GM19328 (cell line): ENCODE measurements at regions not wholly inside any gene's neighbourhood (a gene's known extent, or its start where the extent isn't known, plus 50 kb on each side); places are given as distances from the start of the nearest gene placed in this dataset.

ENCODE experiments used
- ATAC-seq: cut with Tn5 transposase; IDR thresholded peaks from one replicate; pipeline ENCODE4 v1.9.1; 2021; ENCODE audit warnings: mild to moderate bottlenecking, moderate library complexity; ENCODE audit not compliant: unreplicated experiment

DNA sequence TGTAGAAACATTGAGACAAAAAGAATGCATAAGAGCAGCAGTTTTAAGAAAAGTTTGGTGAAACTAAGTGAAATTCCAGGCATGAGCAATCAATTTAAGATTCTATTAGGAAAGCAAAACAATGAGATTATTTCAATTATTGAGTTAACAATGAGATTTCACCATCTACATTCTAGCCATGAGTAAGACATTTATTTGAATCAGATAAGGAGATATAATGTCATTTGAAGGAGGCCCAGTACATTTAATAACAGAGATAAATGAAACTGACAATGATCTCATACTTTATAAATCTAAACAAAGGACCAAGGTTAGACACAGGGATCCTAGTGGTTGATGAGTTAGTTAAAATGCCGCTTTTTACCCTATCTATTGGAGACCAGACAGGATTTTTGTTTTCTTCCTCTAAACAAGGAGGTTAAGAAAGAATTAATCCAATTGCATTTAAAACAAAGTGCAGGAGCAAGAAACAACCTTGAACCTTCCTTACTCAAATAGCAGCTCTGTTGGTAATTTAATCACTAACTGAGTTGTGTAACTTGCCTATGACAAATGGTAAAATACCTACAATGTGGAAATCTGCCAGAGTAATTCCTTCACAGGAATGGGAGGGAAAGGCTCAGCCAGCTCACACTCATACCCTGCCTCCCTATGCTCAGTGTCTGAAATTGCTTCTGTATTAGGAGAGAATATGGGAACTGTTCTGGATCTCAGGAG is 103.5 kb upstream of the NR3C1 start:
- ATAC-seq = no peak

DNA sequence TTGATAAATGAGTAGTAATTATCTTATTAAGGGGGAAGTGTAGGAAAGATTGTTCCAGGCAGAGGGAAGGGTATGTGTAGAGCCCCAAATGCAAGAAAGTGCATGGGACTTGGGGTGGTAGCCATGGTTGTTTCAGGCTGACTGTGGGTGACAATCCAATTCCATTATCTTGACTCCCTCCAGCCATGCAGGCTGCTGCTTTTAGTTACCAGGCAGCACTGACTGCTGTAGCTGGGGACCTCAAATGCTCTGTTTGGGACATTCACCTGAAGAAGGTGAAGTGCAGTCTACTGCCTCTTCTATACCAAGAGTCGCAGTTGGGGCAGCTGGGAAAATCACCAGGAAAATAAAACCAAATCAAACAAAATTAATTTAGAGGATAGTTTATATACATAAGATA is 102.4 kb upstream of the NR3C1 start:
- ATAC-seq = no peak

DNA sequence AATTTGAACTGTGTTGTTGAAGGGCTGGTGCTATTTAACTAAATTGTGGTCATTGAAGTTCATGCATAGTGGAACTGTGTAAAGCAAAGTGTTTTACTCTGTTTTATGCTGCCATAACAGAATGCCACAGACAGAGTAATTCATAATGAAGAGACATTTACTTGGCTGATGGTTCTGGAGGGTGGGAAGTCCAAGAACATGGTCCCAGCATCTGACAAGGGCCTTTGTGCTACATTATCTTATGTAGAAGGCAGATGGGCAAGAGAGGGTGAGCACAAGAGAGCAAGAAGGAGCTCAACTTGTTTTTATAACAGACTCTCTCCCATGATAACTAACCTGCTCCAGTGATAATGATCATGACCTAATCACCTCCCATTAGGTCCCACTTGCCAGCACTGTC is 101.9 kb upstream of the NR3C1 start:
- no peak for ATAC-seq

DNA sequence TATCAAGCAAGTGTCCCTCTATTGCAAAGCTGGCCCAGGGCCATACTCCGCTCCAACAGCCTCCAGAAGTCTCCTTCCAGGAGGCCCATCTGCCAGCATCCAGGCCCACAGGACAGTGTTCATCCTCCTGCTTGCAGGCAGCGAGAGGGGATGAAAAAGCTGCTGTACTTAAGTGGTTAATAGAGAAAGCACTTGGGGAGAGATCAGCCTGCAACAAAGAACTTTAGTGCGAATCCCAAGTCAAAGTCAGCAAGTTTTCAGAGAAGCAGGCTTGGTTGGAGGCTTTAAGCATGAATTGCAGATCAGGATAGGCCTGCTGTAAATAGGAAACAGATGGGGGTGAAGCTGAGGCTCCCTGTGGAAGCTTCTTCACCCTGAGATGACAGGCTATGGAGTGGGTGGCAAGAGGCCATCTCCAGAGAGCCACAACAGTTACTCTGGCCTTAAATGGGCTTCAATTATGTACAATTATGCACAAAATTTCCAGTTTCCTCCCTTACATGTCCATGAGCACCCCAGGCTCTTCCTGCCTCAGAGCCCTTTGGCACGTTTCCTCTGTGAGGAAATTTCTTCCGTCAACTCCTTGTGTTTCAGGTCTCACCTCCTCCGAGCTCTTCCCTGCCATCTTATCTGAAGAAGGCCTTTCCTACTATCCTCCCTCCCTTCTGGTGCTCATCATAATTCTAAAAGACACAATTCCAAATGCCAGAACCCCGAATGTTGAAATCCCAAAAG is 98.0 kb upstream of the NR3C1 start:
- no peak for ATAC-seq

DNA sequence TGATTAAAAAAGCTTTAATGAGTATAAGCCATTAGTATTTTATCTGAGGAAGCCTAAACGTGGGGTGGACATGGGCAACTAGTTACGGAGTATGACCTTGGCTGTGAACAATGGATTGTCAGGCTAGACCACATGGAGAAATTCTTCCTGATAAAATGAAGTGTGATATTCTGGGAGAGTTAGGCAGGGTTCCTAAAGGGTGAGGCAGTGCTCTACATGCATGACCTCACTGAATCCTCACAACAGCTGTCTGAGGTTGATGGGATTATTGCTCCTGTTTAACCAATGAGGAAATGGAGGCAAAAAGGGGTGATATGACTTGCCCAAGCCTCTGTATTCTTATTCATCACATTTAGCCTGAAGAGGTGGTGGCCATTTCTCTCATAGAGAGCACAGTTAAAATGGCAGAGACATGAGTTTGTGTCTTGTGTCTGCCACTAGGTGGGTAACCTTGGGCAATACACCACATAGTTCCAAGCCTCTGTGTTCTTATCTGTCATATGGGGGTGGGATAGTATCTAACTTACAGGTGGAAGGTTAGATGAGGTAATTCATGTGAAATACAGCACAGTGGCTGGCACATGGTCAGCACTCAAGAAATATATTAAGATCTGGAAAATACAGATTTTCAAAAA is 96.1 kb upstream of the NR3C1 start:
- no peak for ATAC-seq

DNA sequence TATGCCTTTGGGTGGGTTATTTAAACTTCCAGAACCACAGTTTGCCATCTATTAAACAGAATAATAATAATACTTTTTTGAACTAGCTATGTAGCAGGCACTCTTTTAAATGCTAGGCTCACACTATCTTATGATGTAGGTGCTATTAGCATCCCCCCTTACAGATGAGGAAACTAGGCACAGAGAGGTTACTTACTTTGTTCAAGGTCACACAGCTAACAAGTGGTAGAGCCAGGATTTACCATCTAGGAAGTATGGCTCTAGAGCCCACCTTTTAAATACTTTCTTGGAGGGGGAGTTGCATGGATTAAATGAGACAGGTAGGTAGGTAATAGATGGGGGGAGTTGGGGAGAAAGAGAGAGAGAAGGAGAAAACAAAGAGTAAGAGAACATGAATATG is 95.3 kb upstream of the NR3C1 start:
- no peak for ATAC-seq

DNA sequence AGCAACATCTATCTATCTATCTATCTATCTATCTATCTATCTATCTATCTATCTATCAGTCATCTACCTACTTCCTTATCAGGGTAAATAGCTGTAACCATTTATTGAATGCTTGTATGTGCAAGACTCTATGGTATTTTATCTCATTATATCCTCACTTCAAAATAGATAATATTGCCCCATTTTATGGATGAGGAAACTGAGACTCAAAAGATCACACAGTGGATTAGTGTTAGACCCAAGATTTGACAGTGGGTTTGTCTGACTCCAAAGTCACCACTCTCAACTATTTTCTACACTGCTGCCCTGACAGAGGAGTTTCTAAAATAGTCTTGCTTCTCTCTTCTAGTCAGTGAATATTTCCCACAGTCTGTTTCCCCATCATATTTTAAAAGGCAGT is 94.3 kb upstream of the NR3C1 start:
- ATAC-seq = no peak

DNA sequence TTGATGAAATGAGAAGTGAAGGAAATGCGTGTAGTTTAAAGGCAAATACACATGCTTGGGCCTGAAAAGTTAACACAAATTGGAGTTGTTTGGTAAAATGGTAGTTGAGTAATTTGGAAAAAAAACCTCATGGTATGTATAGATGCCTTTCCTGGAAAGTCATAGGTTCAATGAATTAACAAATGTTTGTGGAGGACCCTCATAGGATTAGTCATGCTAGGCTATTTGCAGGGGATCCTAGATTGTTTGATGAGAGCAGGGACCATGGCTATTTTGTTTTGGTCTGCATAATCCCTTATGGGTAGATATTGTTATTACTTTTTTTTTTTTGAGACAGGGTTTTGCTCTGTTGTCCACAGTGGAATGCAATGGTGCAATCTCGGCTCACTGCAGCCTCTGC is 93.5 kb upstream of the NR3C1 start:
- no peak for ATAC-seq

DNA sequence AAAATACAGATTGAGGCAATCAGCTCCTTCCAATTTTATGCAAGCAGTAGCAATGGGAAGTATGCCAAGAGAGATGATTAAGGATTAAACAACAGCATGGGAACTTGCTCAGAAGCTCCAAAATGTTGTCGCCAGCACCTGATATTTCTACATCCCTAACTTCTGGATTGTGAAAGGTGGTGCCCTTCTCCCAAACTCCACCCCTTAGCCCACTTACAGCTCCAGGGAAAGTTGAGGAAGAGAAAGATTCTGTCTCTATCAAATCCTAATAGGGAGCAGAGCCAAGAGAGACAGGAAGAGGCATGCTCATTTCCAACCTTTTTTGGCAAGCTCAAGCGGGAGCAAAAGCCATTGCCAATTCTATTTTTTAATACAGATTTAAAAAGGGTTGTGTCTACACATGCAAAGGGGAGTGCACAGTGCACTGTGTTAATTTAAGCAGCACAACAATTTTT is 92.4 kb upstream of the NR3C1 start:
- ATAC-seq = no peak

DNA sequence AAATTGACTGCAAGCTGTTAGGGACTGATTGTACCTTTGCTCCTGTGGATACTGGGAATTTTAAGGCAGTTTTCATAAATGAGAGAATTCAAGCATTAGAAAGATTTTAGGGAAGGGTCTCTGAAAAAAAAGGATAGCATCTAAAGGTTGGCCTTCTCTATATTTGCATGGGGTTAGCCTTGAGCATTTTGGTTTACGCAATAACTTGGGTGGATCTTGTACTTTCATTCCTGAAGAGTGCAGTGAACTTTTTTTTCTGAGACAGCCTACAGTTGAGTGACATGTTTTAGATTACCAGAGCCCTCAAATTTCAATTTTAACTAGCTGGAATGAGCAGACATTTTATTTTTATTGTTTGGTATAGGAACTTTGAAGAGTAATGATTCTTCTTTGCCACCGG is 91.6 kb upstream of the NR3C1 start:
- ATAC-seq = no peak

DNA sequence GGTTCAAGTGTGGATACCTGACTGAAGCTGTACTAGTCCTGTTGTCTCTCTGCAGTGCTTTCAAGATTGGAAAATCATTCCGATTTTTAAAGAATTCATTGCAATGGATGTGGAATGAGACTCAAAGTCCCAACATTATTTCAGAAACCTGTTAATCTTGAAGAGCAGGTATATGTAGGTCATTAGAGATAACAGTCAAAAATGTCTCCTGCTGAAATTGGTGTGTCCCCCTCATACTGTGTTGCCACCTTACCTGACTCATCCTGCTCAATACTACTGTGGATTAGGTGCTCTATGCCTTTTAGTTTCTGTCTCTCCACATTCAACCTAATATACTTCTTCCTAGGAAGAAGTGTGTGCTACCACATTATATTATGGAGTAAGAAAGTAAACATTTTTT is 91.1 kb upstream of the NR3C1 start:
- no peak for ATAC-seq

DNA sequence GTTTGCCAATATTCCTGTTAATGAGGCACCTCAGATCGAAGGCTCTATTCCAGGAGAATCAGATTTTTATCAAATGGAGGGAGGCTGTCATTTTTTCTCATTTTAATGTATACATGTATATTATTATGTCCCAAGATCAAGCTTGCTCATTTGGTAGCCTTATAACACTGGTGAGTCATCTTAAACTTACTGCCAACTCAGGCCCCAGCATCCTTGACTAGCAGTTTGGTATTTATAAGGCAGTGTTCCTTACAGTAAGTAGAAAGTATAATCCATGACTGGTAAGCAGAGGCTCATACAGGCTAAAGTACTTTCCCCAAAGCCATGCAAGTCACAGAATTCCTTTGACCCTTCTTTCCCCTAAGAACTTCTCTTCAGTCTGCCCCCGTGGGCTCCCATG is 90.7 kb upstream of the NR3C1 start:
- no peak for ATAC-seq

DNA sequence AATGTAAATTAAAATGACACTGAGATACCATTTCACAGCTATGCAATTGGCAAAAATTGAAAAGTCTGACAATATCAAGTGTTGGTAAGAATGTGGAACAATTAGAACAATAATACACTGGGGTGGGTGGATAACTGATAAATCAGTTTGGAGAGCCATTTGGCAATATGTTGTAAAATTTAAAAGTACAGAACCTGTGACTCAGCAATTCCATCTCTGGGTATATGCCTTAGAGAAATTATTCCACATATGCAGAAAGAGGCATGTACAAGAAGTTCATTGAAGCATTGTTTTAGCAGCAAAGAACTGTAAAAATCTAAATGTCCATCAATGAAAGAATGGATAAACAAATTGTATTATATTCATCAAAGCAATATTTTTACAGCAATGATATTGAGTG is 89.3 kb upstream of the NR3C1 start:
- no peak for ATAC-seq

DNA sequence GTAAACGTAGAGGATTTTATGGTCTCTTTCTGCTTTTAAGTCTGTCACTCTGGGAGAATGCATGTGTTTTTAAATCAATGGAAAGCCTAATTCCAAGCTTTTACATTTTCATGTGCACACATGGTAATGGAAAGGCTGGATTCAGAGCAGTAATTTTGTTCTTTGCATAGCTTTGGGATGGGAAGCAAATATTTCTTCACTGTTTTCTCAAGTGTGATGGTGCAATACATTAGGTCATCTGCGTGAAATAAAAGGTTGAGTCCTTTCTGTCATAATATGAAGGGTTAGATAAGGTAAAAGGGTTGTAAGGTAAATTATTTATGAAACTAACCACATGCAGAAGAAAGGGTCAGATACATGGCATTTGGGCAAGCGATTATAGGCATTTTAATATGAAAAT is 88.2 kb upstream of the NR3C1 start:
- no peak for ATAC-seq

DNA sequence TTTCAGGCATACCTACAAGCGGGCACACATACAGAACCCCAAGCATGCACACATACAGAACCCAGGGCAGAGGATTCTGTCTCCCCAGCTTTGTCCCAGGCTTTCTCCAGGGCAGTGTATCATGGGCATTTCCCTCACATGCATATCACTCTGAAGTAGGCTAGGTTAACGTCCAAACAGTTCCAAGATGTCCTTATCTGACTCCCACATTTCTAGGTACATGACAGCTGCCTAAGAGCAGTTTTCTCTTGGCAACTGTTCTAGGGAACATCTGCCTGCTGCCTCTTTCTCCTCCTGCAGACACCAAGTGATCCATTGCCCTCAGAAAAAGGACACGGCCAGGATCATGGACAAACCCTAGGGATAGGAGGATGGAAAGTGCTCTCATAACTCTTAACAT is 84.9 kb upstream of the NR3C1 start:
- no peak for ATAC-seq

DNA sequence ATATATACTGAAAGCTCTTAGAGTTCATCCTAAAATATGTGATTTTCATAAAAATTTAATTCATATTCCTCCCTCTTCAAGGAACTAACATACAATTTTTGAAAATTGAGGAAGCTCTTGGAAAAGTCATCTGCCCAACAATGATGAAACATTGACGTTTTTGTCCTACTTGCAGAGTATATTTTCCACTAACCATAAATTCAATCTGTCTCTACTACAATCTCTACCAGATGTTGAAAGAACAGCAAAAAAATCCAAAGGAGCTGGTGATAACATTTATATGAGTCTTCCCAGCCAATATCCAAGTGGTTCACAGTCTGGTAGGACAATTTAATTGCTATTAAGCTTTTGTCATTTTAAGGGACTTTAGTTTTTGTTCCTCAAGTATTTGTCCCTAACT is 81.1 kb upstream of the NR3C1 start:
- no peak for ATAC-seq

DNA sequence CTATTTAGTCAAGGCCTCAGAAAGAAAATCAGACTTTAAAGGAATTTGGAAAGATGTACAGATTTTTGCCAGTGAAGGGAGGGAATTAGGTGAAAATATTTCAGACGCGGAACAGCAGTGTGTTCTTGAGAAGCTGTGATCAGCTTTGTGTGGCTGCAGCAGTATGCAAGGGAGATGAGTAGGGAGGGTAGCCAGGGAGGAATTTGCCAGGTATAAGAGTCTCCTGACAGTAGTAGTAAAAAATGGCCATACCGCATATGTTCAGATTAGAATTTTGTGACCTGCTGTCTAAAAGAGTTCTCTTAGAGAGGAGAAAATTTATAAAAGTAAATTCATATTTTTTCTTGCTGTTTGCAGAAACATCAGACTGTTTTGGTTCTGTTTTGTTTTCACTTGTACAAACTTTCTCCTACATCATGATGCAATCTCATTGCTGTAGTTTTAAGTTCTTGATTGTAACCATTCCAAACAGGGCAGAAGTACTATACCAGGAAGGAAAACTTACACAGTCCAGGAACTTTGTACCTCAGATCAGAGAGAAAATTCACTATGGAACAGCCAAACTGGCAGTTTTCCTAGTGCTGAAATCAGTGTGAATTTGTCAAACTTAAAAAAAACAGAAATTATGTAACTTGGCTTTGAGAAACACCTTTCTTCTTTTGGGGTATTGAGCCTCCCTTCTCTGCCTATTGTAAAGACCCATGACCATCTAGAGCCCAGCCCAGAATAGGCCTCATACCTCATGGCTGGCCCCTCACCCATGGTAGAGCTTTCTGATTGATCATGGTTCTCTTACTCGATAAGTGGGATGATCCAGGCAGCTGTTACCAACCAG is 78.4 kb upstream of the NR3C1 start:
- ATAC-seq = no peak

DNA sequence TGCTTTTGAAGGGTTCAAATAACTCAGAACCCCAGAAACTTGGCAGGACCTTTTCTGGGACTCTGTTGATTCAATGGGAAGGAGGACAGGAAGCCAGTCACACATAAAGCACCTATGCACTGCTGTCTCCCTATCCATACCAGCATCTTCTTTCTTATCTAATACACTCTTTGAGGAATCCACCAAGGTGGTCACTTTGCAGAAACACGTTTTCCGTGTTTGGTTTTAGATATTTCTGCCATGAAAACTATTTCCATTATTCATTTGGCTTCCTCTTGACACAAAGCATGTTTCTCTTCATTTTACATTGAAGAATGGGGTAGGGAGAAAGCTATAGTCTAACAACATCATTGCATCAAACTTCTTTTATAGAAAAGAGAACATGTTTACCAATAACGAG is 76.5 kb upstream of the NR3C1 start:
- ATAC-seq = no peak

DNA sequence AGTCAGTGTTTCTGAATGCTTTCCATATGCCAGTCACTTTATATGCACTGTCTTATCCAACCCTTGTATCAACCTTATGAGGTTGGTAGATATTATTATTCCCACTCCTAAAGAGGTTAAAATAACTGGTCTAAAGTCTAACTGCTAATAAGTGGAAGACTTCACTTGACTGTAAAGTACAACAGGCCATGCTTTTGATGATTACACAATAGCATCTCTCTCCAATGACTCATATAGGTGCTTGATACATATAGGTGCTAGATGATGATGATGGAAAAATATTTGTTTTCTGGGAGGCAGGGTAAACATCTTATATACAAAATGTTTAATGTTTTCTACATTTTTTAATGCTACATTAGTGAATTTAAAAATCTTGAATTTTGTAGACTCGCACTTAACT is 75.9 kb upstream of the NR3C1 start:
- ATAC-seq = no peak

DNA sequence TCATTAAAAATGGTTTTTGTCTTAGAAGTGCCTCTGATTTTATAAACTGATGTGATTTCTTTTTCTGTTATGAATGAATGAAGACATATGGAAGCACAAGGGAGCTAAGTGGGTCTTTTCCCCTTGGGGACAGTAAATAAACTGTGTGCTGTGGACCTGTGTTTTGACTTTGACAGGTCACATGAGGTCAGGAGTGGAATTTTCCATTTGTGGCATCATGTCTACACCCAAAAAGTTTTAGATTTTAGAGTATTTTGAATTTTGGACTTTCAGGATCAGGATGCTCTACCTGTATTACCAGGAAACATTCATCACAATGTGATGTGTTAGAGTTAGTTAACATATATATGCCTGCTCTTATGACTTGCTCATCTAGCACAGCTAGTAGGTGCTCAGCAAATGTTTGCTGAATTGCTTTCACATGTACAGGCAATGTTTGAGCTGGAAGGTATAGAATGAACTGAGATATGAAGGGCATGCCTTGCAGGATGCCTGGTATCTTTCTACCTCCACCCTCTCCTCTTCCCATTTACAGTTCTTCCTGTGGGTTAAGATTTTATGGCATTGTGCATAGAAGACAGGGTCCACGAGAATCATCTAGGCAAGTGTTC is 73.2 kb upstream of the NR3C1 start:
- no peak for ATAC-seq

DNA sequence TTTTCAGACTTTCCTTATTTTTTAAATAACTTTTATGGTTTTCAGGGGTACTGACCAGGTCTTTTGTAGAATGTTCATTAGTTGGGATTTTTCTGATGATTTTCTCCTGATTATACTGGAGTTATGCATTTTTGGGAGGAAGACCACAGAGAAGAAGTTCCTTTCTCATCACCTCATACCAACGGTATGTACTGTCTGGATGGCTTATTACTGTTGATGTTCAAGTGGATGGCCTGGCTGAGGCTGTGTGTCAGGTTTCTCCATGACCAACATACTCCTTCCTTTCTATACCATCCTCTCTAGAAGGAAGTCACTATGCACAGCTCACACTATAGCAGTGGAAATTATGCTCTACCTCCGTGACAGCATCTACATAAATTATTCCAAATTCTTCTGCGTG is 71.1 kb upstream of the NR3C1 start:
- ATAC-seq = no peak
